ENCODE measurements at regions not wholly inside any gene's neighbourhood (a gene's known extent, or its start where the extent isn't known, plus 50 kb on each side); places are given as distances from the start of the nearest gene placed in this dataset.

GRCh38 chr10:33974976-33975478 lies 640.6 kb upstream of the NRP1 start:
- ATAC-seq (ENCODE audit: low read depth) (no peak), DNase-seq (no peak)
- Histone ChIP-seq H3K36me3 (replicated peaks in 1 of 2; ENCODE audit: control extremely low read depth in 1 of 2, control insufficient read depth in 1 of 2, extremely low read depth in 1 of 2, insufficient read depth in 2 of 2, low read length in 1 of 2) (no peaks in the 10 kb centered on the region), H3K9me3 (ENCODE audit: control extremely low read depth in 1 of 3, control insufficient read depth in 2 of 3, insufficient read depth in 1 of 3, low read length in 2 of 3) (no peaks in the 10 kb centered on the region), H2AFZ (ENCODE audit: insufficient read depth, low read depth, low read length, poor library complexity, severe bottlenecking) (no peak overlapping the region), H4K20me1 (ENCODE audit: control insufficient read depth, insufficient read depth, low read length, poor library complexity, severe bottlenecking) (no peaks in the 10 kb centered on the region), H3K4me3 (ENCODE audit: control extremely low read depth in 1 of 5, extremely low read depth in 1 of 5, insufficient read depth in 1 of 5, low read depth in 2 of 5, low read length in 4 of 5) (no peak overlapping the region), H3K27me3 (replicated peaks in 1 of 4; ENCODE audit: control extremely low read depth in 1 of 4, control insufficient read depth in 3 of 4, insufficient read depth in 4 of 4, low read length in 3 of 4) (no peaks in the 10 kb centered on the region), H3K4me2 (replicated peaks; ENCODE audit: low read depth, low read length, poor library complexity, severe bottlenecking) (no peak overlapping the region), H3K4me1 (ENCODE audit: control insufficient read depth in 2 of 2, insufficient read depth in 2 of 2, low read length in 2 of 2) (no peaks in the 10 kb centered on the region), H3K27ac (ENCODE audit: low read length in 2 of 2) (no peak overlapping the region), H3K9ac (ENCODE audit: low read length) (no peak overlapping the region), H3K79me2 (ENCODE audit: control insufficient read depth, insufficient read depth, low read length) (no peaks in the 10 kb centered on the region)
- TF ChIP-seq EZH2 (IDR thresholded peaks at IDR 0.05; ENCODE audit: borderline replicate concordance, insufficient read depth, low read depth, low read length, poor library complexity, severe bottlenecking) = no peak
- TF ChIP-seq CTCF (IDR thresholded peaks at IDR 0.05) = no peak
- WGBS (ENCODE audit: insufficient coverage) = 83% methylated on average over 1 of the region's 4 CpGs
- CTCF ChIA-PET = no interaction called here
- no peaks in the 10 kb centered on the region for H3K4me1 Mint-ChIP-seq
- H3K9me3 Mint-ChIP-seq (ENCODE audit: insufficient read depth) = no peaks in the 10 kb centered on the region
- no peak overlapping the region for H3K27ac Mint-ChIP-seq
- intact Hi-C loops (cut with micrococcal nuclease) = no loop called here
- POLR2A ChIA-PET = no interaction called here
- no peaks in the 10 kb centered on the region for H3K27me3 Mint-ChIP-seq
- H3K4me3 Mint-ChIP-seq = no peak overlapping the region

GRCh38 chr10:33968983-33969382 lies 634.5 kb upstream of the NRP1 start:
- CTCF ChIA-PET = no interaction called here
- ATAC-seq (ENCODE audit: low read depth) = no peak
- Histone ChIP-seq H3K4me1 (ENCODE audit: control insufficient read depth in 2 of 2, insufficient read depth in 2 of 2, low read length in 2 of 2) (no peaks in the 10 kb centered on the region), H2AFZ (ENCODE audit: insufficient read depth, low read depth, low read length, poor library complexity, severe bottlenecking) (no peak overlapping the region), H3K9ac (ENCODE audit: low read length) (no peak overlapping the region), H3K79me2 (ENCODE audit: control insufficient read depth, insufficient read depth, low read length) (no peaks in the 10 kb centered on the region), H3K4me3 (ENCODE audit: control extremely low read depth in 1 of 5, extremely low read depth in 1 of 5, insufficient read depth in 1 of 5, low read depth in 2 of 5, low read length in 4 of 5) (no peak overlapping the region), H3K4me2 (replicated peaks; ENCODE audit: low read depth, low read length, poor library complexity, severe bottlenecking) (no peak overlapping the region), H3K36me3 (replicated peaks in 1 of 2; ENCODE audit: control extremely low read depth in 1 of 2, control insufficient read depth in 1 of 2, extremely low read depth in 1 of 2, insufficient read depth in 2 of 2, low read length in 1 of 2) (no peaks in the 10 kb centered on the region), H3K27me3 (replicated peaks in 1 of 4; ENCODE audit: control extremely low read depth in 1 of 4, control insufficient read depth in 3 of 4, insufficient read depth in 4 of 4, low read length in 3 of 4) (no peaks in the 10 kb centered on the region), H3K9me3 (ENCODE audit: control extremely low read depth in 1 of 3, control insufficient read depth in 2 of 3, insufficient read depth in 1 of 3, low read length in 2 of 3) (peaks cover 0 to 8% (median 7%) of the 10 kb centered on the region in 3 donors), H4K20me1 (ENCODE audit: control insufficient read depth, insufficient read depth, low read length, poor library complexity, severe bottlenecking) (no peaks in the 10 kb centered on the region), H3K27ac (ENCODE audit: low read length in 2 of 2) (no peak overlapping the region)
- Mint-ChIP-seq H3K27ac (no peak overlapping the region), H3K4me3 (no peak overlapping the region), H3K9me3 (ENCODE audit: insufficient read depth) (peaks cover 8% of the 10 kb centered on the region), H3K27me3 (no peaks in the 10 kb centered on the region), H3K4me1 (no peaks in the 10 kb centered on the region)
- POLR2A ChIA-PET = no interaction called here
- intact Hi-C loops (cut with micrococcal nuclease) = no loop called here
- TF ChIP-seq EZH2 (IDR thresholded peaks at IDR 0.05; ENCODE audit: borderline replicate concordance, insufficient read depth, low read depth, low read length, poor library complexity, severe bottlenecking) (no peak), CTCF (IDR thresholded peaks at IDR 0.05) (no peak)
- WGBS (ENCODE audit: insufficient coverage) = 100% methylated on average over 1 of the region's 1 CpG
- no peak for DNase-seq

All from B cell (primary cell).